SH-SY5Y (cell line): ENCODE measurements at regions not wholly inside any gene's neighbourhood (a gene's known extent, or its start where the extent isn't known, plus 50 kb on each side); places are given as distances from the start of the nearest gene placed in this dataset.

ENCODE experiments used
- GATA2 ChIP-seq: IDR thresholded peaks from 2 replicates; pipeline ENCODE4 v1.6.1; 2011; ENCODE audit warnings: mild to moderate bottlenecking, low read depth, low read length
- GATA3 ChIP-seq: IDR thresholded peaks from 2 replicates; pipeline ENCODE4 v1.6.1; 2011; ENCODE audit warnings: low read depth, mild to moderate bottlenecking, low read length, moderate library complexity

GRCh38 chr4:19298998-19299397 is 952.7 kb upstream of the SLIT2 start:
- peak; percentile 63 for TF ChIP-seq GATA3
- TF ChIP-seq GATA2 = peak; percentile 74

GRCh38 chr4:19293781-19294180 is 957.9 kb upstream of the SLIT2 start:
- no peak for TF ChIP-seq GATA2
- no peak for TF ChIP-seq GATA3

- TF ChIP-seq GATA2 (no peak), GATA3 (no peak)
These were observed 958.6 kb upstream of the SLIT2 start for GRCh38 chr4:19293080-19293479.

- TF ChIP-seq GATA2 = no peak
- TF ChIP-seq GATA3 = no peak
These were observed 964.8 kb upstream of the SLIT2 start for GRCh38 chr4:19286924-19287323.

- TF ChIP-seq GATA2 (no peak), GATA3 (no peak)
These were observed 966.6 kb upstream of the SLIT2 start for GRCh38 chr4:19285146-19285545.

- no peak for TF ChIP-seq GATA2
- TF ChIP-seq GATA3 = no peak
These were observed 973.0 kb upstream of the SLIT2 start for GRCh38 chr4:19278665-19279064.

GRCh38 chr4:19266566-19266965 is 985.1 kb upstream of the SLIT2 start:
- TF ChIP-seq GATA2 = no peak
- no peak for TF ChIP-seq GATA3

- TF ChIP-seq GATA2 = no peak
- no peak for TF ChIP-seq GATA3
These were observed 989.2 kb upstream of the SLIT2 start for GRCh38 chr4:19262467-19262866.

GRCh38 chr4:19260346-19260745 is 991.4 kb upstream of the SLIT2 start:
- TF ChIP-seq GATA3 = no peak

GRCh38 chr4:19259920-19260319 is 991.8 kb upstream of the SLIT2 start:
- TF ChIP-seq GATA3 (no peak), GATA2 (no peak)

GRCh38 chr4:19256823-19257222 is 994.9 kb upstream of the SLIT2 start:
- no peak for TF ChIP-seq GATA3
- TF ChIP-seq GATA2 = no peak

- no peak for TF ChIP-seq GATA2
- TF ChIP-seq GATA3 = no peak
These were observed 997.2 kb upstream of the SLIT2 start for GRCh38 chr4:19254486-19254885.

- no peak for TF ChIP-seq GATA3
- TF ChIP-seq GATA2 = no peak
These were observed 1003.7 kb upstream of the SLIT2 start for GRCh38 chr4:19248023-19248422.

GRCh38 chr4:19241895-19242294 is 1009.8 kb upstream of the SLIT2 start:
- peak; percentile 94 for TF ChIP-seq GATA2
- TF ChIP-seq GATA3 = peak; percentile 93

- TF ChIP-seq GATA2 (no peak), GATA3 (no peak)
These were observed 1012.1 kb upstream of the SLIT2 start for GRCh38 chr4:19239565-19239964.

- TF ChIP-seq GATA3 (no peak), GATA2 (no peak; the same call in 1 of the 2 replicates)
These were observed 1015.2 kb upstream of the SLIT2 start for GRCh38 chr4:19236473-19236872.

- TF ChIP-seq GATA3 (no peak), GATA2 (no peak)
These were observed 1020.7 kb upstream of the SLIT2 start for GRCh38 chr4:19230906-19231545.
